ENCODE measurements at regions not wholly inside any gene's neighbourhood (a gene's known extent, or its start where the extent isn't known, plus 50 kb on each side); places are given as distances from the start of the nearest gene placed in this dataset.
A peak's percentile ranks its signal among the peaks of the same experiment; 100 is the strongest.

- H3K36me3 ChIP-seq (ENCODE audit: control insufficient read depth in 5 of 5, insufficient read depth in 5 of 5, low read length in 5 of 5): no peaks in the 10 kb centered on the region
- H3K9me3 ChIP-seq (ENCODE audit: control insufficient read depth in 5 of 5, low read length in 5 of 5): no peaks in the 10 kb centered on the region
- H3K4me3 ChIP-seq (ENCODE audit: low read depth in 1 of 5, low read length in 5 of 5): no peak overlapping the region
- no peaks in the 10 kb centered on the region for H3K27me3 ChIP-seq (ENCODE audit: control insufficient read depth in 5 of 5, insufficient read depth in 4 of 5, low read length in 5 of 5)
- H3K4me1 ChIP-seq (ENCODE audit: control insufficient read depth in 5 of 5, insufficient read depth in 5 of 5, low read length in 5 of 5): peaks cover 8 to 23% (median 18%) of the 10 kb centered on the region in 5 donors
- peak overlapping the region; percentile 7 for H3K27ac ChIP-seq (ENCODE audit: low read depth, low read length)
- no peak overlapping the region for H3K9ac ChIP-seq (ENCODE audit: low read length in 5 of 5)
Measured at GRCh38 chr18:25832001-25832604, 258.3 kb downstream of the SS18 start.

GRCh38 chr18:25831301-25831701 lies 259.1 kb downstream of the SS18 start:
- H3K9me3 ChIP-seq (ENCODE audit: control insufficient read depth in 5 of 5, low read length in 5 of 5): no peaks in the 10 kb centered on the region
- no peaks in the 10 kb centered on the region for H3K36me3 ChIP-seq (ENCODE audit: control insufficient read depth in 5 of 5, insufficient read depth in 5 of 5, low read length in 5 of 5)
- no peaks in the 10 kb centered on the region for H3K27me3 ChIP-seq (ENCODE audit: control insufficient read depth in 5 of 5, insufficient read depth in 4 of 5, low read length in 5 of 5)
- peak overlapping the region; percentile 7 for H3K27ac ChIP-seq (ENCODE audit: low read depth, low read length)
- peak overlapping the region in 1 of 5 donors; percentile 13 for H3K4me3 ChIP-seq (ENCODE audit: low read depth in 1 of 5, low read length in 5 of 5)
- H3K9ac ChIP-seq (ENCODE audit: low read length in 5 of 5): no peak overlapping the region
- peaks cover 8 to 25% (median 19%) of the 10 kb centered on the region in 5 donors for H3K4me1 ChIP-seq (ENCODE audit: control insufficient read depth in 5 of 5, insufficient read depth in 5 of 5, low read length in 5 of 5)

GRCh38 chr18:25830787-25831186 lies 259.6 kb downstream of the SS18 start:
- Histone ChIP-seq H3K27me3 (ENCODE audit: control insufficient read depth in 5 of 5, insufficient read depth in 4 of 5, low read length in 5 of 5) (no peaks in the 10 kb centered on the region), H3K27ac (ENCODE audit: low read depth, low read length) (no peak overlapping the region), H3K4me1 (ENCODE audit: control insufficient read depth in 5 of 5, insufficient read depth in 5 of 5, low read length in 5 of 5) (peaks cover 8 to 25% (median 19%) of the 10 kb centered on the region in 5 donors), H3K4me3 (ENCODE audit: low read depth in 1 of 5, low read length in 5 of 5) (no peak overlapping the region), H3K9ac (ENCODE audit: low read length in 5 of 5) (no peak overlapping the region), H3K36me3 (ENCODE audit: control insufficient read depth in 5 of 5, insufficient read depth in 5 of 5, low read length in 5 of 5) (no peaks in the 10 kb centered on the region), H3K9me3 (ENCODE audit: control insufficient read depth in 5 of 5, low read length in 5 of 5) (no peaks in the 10 kb centered on the region)

GRCh38 chr18:25827961-25828561 lies 262.4 kb downstream of the SS18 start:
- no peaks in the 10 kb centered on the region for H3K27me3 ChIP-seq (ENCODE audit: control insufficient read depth in 5 of 5, insufficient read depth in 4 of 5, low read length in 5 of 5)
- peaks cover 0 to 5% (median 0%) of the 10 kb centered on the region in 5 donors for H3K9me3 ChIP-seq (ENCODE audit: control insufficient read depth in 5 of 5, low read length in 5 of 5)
- H3K9ac ChIP-seq (ENCODE audit: low read length in 5 of 5): no peak overlapping the region
- H3K4me1 ChIP-seq (ENCODE audit: control insufficient read depth in 5 of 5, insufficient read depth in 5 of 5, low read length in 5 of 5): peaks cover 8 to 25% (median 19%) of the 10 kb centered on the region in 5 donors
- no peaks in the 10 kb centered on the region for H3K36me3 ChIP-seq (ENCODE audit: control insufficient read depth in 5 of 5, insufficient read depth in 5 of 5, low read length in 5 of 5)
- no peak overlapping the region for H3K27ac ChIP-seq (ENCODE audit: low read depth, low read length)
- no peak overlapping the region for H3K4me3 ChIP-seq (ENCODE audit: low read depth in 1 of 5, low read length in 5 of 5)

GRCh38 chr18:25827228-25827627 lies 263.2 kb downstream of the SS18 start:
- Histone ChIP-seq H3K4me3 (ENCODE audit: low read depth in 1 of 5, low read length in 5 of 5) (no peak overlapping the region), H3K9me3 (ENCODE audit: control insufficient read depth in 5 of 5, low read length in 5 of 5) (peaks cover 0 to 5% (median 0%) of the 10 kb centered on the region in 5 donors), H3K27ac (ENCODE audit: low read depth, low read length) (no peak overlapping the region), H3K36me3 (ENCODE audit: control insufficient read depth in 5 of 5, insufficient read depth in 5 of 5, low read length in 5 of 5) (no peaks in the 10 kb centered on the region), H3K9ac (ENCODE audit: low read length in 5 of 5) (no peak overlapping the region), H3K27me3 (ENCODE audit: control insufficient read depth in 5 of 5, insufficient read depth in 4 of 5, low read length in 5 of 5) (no peaks in the 10 kb centered on the region), H3K4me1 (ENCODE audit: control insufficient read depth in 5 of 5, insufficient read depth in 5 of 5, low read length in 5 of 5) (peaks cover 8 to 25% (median 19%) of the 10 kb centered on the region in 5 donors)

GRCh38 chr18:25826823-25827222 lies 263.6 kb downstream of the SS18 start:
- no peaks in the 10 kb centered on the region for H3K36me3 ChIP-seq (ENCODE audit: control insufficient read depth in 5 of 5, insufficient read depth in 5 of 5, low read length in 5 of 5)
- no peak overlapping the region for H3K9ac ChIP-seq (ENCODE audit: low read length in 5 of 5)
- peaks cover 0 to 5% (median 0%) of the 10 kb centered on the region in 5 donors for H3K9me3 ChIP-seq (ENCODE audit: control insufficient read depth in 5 of 5, low read length in 5 of 5)
- no peak overlapping the region for H3K4me3 ChIP-seq (ENCODE audit: low read depth in 1 of 5, low read length in 5 of 5)
- no peak overlapping the region for H3K27ac ChIP-seq (ENCODE audit: low read depth, low read length)
- H3K4me1 ChIP-seq (ENCODE audit: control insufficient read depth in 5 of 5, insufficient read depth in 5 of 5, low read length in 5 of 5): peaks cover 8 to 24% (median 19%) of the 10 kb centered on the region in 5 donors
- no peaks in the 10 kb centered on the region for H3K27me3 ChIP-seq (ENCODE audit: control insufficient read depth in 5 of 5, insufficient read depth in 4 of 5, low read length in 5 of 5)

- H3K27ac ChIP-seq (ENCODE audit: low read depth, low read length): no peak overlapping the region
- H3K9me3 ChIP-seq (ENCODE audit: control insufficient read depth in 5 of 5, low read length in 5 of 5): peaks cover 0 to 5% (median 0%) of the 10 kb centered on the region in 5 donors
- H3K9ac ChIP-seq (ENCODE audit: low read length in 5 of 5): no peak overlapping the region
- no peak overlapping the region for H3K4me3 ChIP-seq (ENCODE audit: low read depth in 1 of 5, low read length in 5 of 5)
- peaks cover 6 to 17% (median 15%) of the 10 kb centered on the region in 5 donors for H3K4me1 ChIP-seq (ENCODE audit: control insufficient read depth in 5 of 5, insufficient read depth in 5 of 5, low read length in 5 of 5)
- no peaks in the 10 kb centered on the region for H3K27me3 ChIP-seq (ENCODE audit: control insufficient read depth in 5 of 5, insufficient read depth in 4 of 5, low read length in 5 of 5)
- no peaks in the 10 kb centered on the region for H3K36me3 ChIP-seq (ENCODE audit: control insufficient read depth in 5 of 5, insufficient read depth in 5 of 5, low read length in 5 of 5)
Measured at GRCh38 chr18:25825979-25826776, 264.2 kb downstream of the SS18 start.

GRCh38 chr18:25825056-25825455 lies 265.4 kb downstream of the SS18 start:
- H3K9me3 ChIP-seq (ENCODE audit: control insufficient read depth in 5 of 5, low read length in 5 of 5): peaks cover 0 to 5% (median 0%) of the 10 kb centered on the region in 5 donors
- H3K27me3 ChIP-seq (ENCODE audit: control insufficient read depth in 5 of 5, insufficient read depth in 4 of 5, low read length in 5 of 5): no peaks in the 10 kb centered on the region
- peaks cover 4 to 13% (median 13%) of the 10 kb centered on the region in 5 donors for H3K4me1 ChIP-seq (ENCODE audit: control insufficient read depth in 5 of 5, insufficient read depth in 5 of 5, low read length in 5 of 5)
- no peaks in the 10 kb centered on the region for H3K36me3 ChIP-seq (ENCODE audit: control insufficient read depth in 5 of 5, insufficient read depth in 5 of 5, low read length in 5 of 5)
- H3K27ac ChIP-seq (ENCODE audit: low read depth, low read length): no peak overlapping the region
- H3K9ac ChIP-seq (ENCODE audit: low read length in 5 of 5): no peak overlapping the region
- H3K4me3 ChIP-seq (ENCODE audit: low read depth in 1 of 5, low read length in 5 of 5): no peak overlapping the region

GRCh38 chr18:25819746-25820363 lies 270.6 kb downstream of the SS18 start:
- Histone ChIP-seq H3K4me3 (ENCODE audit: low read depth in 1 of 5, low read length in 5 of 5) (no peak overlapping the region), H3K27ac (ENCODE audit: low read depth, low read length) (no peak overlapping the region), H3K36me3 (ENCODE audit: control insufficient read depth in 5 of 5, insufficient read depth in 5 of 5, low read length in 5 of 5) (no peaks in the 10 kb centered on the region), H3K4me1 (ENCODE audit: control insufficient read depth in 5 of 5, insufficient read depth in 5 of 5, low read length in 5 of 5) (no peaks in the 10 kb centered on the region), H3K27me3 (ENCODE audit: control insufficient read depth in 5 of 5, insufficient read depth in 4 of 5, low read length in 5 of 5) (no peaks in the 10 kb centered on the region), H3K9ac (ENCODE audit: low read length in 5 of 5) (no peak overlapping the region), H3K9me3 (ENCODE audit: control insufficient read depth in 5 of 5, low read length in 5 of 5) (peaks cover 0 to 5% (median 0%) of the 10 kb centered on the region in 5 donors)

Measured in subcutaneous abdominal adipose tissue (tissue), 5 donors.